ENCODE measurements at regions not wholly inside any gene's neighbourhood (a gene's known extent, or its start where the extent isn't known, plus 50 kb on each side); places are given as distances from the start of the nearest gene placed in this dataset.
A peak's percentile ranks its signal among the peaks of the same experiment; 100 is the strongest.

- H3K4me1 ChIP-seq (ENCODE audit: control insufficient read depth in 4 of 4, insufficient read depth in 4 of 4, low read length in 3 of 4) = peaks cover 6 to 37% (median 18%) of the 10 kb centered on the region in 4 donors
- H3K27me3 ChIP-seq (ENCODE audit: control insufficient read depth in 4 of 4, insufficient read depth in 4 of 4, low read length in 3 of 4) = no peaks in the 10 kb centered on the region
- WGBS = 32% methylated on average over 10 of the region's 10 CpGs
- H3K9ac ChIP-seq (ENCODE audit: low read depth in 1 of 2, low read length in 2 of 2) = peak overlapping the region in 1 of 2 donors; percentile 71
- no peak for DNase-seq (ENCODE audit: low spot score)
- no peaks in the 10 kb centered on the region for H3K9me3 ChIP-seq (ENCODE audit: control insufficient read depth in 4 of 4, low read length in 3 of 4)
- H3K36me3 ChIP-seq (ENCODE audit: control insufficient read depth in 4 of 4, insufficient read depth in 3 of 4, low read depth in 1 of 4, low read length in 3 of 4) = no peaks in the 10 kb centered on the region
- peak overlapping the region in 2 of 3 donors; percentile 15 to 21 for H3K4me3 ChIP-seq (ENCODE audit: low read depth in 1 of 3, low read length in 3 of 3)
- peak overlapping the region; percentile 91 to 92 for H3K27ac ChIP-seq (ENCODE audit: low read depth in 1 of 2, low read length in 2 of 2)
- peak in 1 of 2 donors; percentile 19 for TF ChIP-seq RXRA (IDR thresholded peaks at IDR 0.05)
- peak; percentile 17 for TF ChIP-seq MAX (IDR thresholded peaks at IDR 0.05)
- peak; percentile 29 for TF ChIP-seq ZBTB33 (IDR thresholded peaks at IDR 0.05)
- no peak for TF ChIP-seq FOXA1 (IDR thresholded peaks at IDR 0.05)
- TF ChIP-seq FOXA2 (IDR thresholded peaks at IDR 0.05) = peak; percentile 57
- TF ChIP-seq JUND (IDR thresholded peaks at IDR 0.05) = peak in 1 of 2 donors; percentile 41
- TF ChIP-seq NR2F2 (IDR thresholded peaks at IDR 0.05) = no peak
- no peak for TF ChIP-seq CTCF (IDR thresholded peaks at IDR 0.05; ENCODE audit: low read depth, low read length, missing input control)
- peak; percentile 68 for TF ChIP-seq SP1 (IDR thresholded peaks at IDR 0.05)
- TF ChIP-seq YY1 (IDR thresholded peaks at IDR 0.05) = peak; percentile 11
- peak; percentile 32 to 52 for TF ChIP-seq HNF4A (conservative IDR thresholded peaks at IDR 0.05)
Measured at GRCh38 chr6:138560130-138560860, 61.0 kb upstream of the NHSL1 start.

- no peaks in the 10 kb centered on the region for H3K36me3 ChIP-seq (ENCODE audit: control insufficient read depth in 4 of 4, insufficient read depth in 3 of 4, low read depth in 1 of 4, low read length in 3 of 4)
- no peak overlapping the region for H3K27ac ChIP-seq (ENCODE audit: low read depth in 1 of 2, low read length in 2 of 2)
- TF ChIP-seq FOXA2 (IDR thresholded peaks at IDR 0.05) (no peak), GABPA (IDR thresholded peaks at IDR 0.05 in 1 of 2, conservative IDR thresholded peaks at IDR 0.05 in 1 of 2) (no peak), HNF4G (IDR thresholded peaks at IDR 0.05) (no peak), EGR1 (IDR thresholded peaks at IDR 0.05; ENCODE audit: low read depth in 2 of 2) (no peak), HNF4A (conservative IDR thresholded peaks at IDR 0.05) (no peak), TAF1 (conservative IDR thresholded peaks at IDR 0.05) (no peak), JUND (IDR thresholded peaks at IDR 0.05) (no peak), FOXA1 (IDR thresholded peaks at IDR 0.05) (no peak), ATF3 (IDR thresholded peaks at IDR 0.05) (no peak), CTCF (IDR thresholded peaks at IDR 0.05; ENCODE audit: low read depth, low read length, missing input control) (no peak), RAD21 (IDR thresholded peaks at IDR 0.05) (no peak)
- DNase-seq (ENCODE audit: low spot score) = no peak
- H3K4me1 ChIP-seq (ENCODE audit: control insufficient read depth in 4 of 4, insufficient read depth in 4 of 4, low read length in 3 of 4) = peaks cover 3 to 23% (median 9%) of the 10 kb centered on the region in 4 donors
- H3K27me3 ChIP-seq (ENCODE audit: control insufficient read depth in 4 of 4, insufficient read depth in 4 of 4, low read length in 3 of 4) = no peaks in the 10 kb centered on the region
- H3K9ac ChIP-seq (ENCODE audit: low read depth in 1 of 2, low read length in 2 of 2) = no peak overlapping the region
- H3K4me3 ChIP-seq (ENCODE audit: low read depth in 1 of 3, low read length in 3 of 3) = no peak overlapping the region
- 97% methylated on average over 8 of the region's 8 CpGs for WGBS
- no peaks in the 10 kb centered on the region for H3K9me3 ChIP-seq (ENCODE audit: control insufficient read depth in 4 of 4, low read length in 3 of 4)
Measured at GRCh38 chr6:138562691-138563090, 63.4 kb upstream of the NHSL1 start.
